Stomach (tissue), 4 donors: ENCODE measurements at regions not wholly inside any gene's neighbourhood (a gene's known extent, or its start where the extent isn't known, plus 50 kb on each side); places are given as distances from the start of the nearest gene placed in this dataset.

Experiments
- CTCF ChIP-seq, 7 experiments: fragments of 450-650 bp in 4 of 7; fragments of 200-600 bp in 3 of 7; sonication (generic) in 3 of 7; IDR thresholded peaks; one replicate each; pipeline ENCODE4 v1.5.1; 2016 to 2019; ENCODE audit warnings: antibody characterized with exemption in 7 of 7, control low read depth in 2 of 7, mild to moderate bottlenecking in 1 of 7
- POLR2AphosphoS5 ChIP-seq, 3 donors: sonication (generic); formaldehyde crosslinking; IDR thresholded peaks; one replicate each; pipeline ENCODE4 v1.6.1; 2016; ENCODE audit warnings: antibody characterized with exemption in 3 of 3

GRCh38 chrX:739611-740010 lies 109.0 kb downstream of the SHOX start:
- TF ChIP-seq CTCF (IDR thresholded peaks at IDR 0.05), result no peak
- TF ChIP-seq POLR2AphosphoS5 (IDR thresholded peaks at IDR 0.05), result no peak
